GM19025 (cell line): ENCODE measurements at regions not wholly inside any gene's neighbourhood (a gene's known extent, or its start where the extent isn't known, plus 50 kb on each side); places are given as distances from the start of the nearest gene placed in this dataset.

Experiments used
- ATAC-seq: cut with Tn5 transposase; IDR thresholded peaks from one replicate; pipeline ENCODE4 v1.9.1; 2021; ENCODE audit warnings: mild to moderate bottlenecking, low read depth, moderate library complexity; ENCODE audit not compliant: unreplicated experiment

DNA sequence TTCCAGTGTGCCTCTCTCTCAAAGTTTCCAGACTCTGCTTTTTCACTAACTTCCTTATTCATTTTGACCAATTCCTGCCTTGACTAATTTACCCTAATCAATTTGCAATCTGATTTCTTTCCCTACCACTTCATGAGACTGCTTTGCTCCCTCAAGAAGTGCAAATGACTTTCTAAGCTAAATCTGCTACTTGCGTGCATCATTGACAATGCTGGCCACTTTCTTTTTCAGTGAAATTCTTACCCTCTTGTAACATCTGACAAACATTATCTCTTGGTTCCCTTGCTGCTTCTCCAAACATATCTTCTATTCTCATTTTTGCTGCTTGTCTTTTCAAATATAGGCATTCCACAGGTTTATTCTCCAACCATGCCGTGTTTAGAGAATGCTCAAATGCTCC is 659.9 kb downstream of the USP25 start:
- ATAC-seq: no peak

DNA sequence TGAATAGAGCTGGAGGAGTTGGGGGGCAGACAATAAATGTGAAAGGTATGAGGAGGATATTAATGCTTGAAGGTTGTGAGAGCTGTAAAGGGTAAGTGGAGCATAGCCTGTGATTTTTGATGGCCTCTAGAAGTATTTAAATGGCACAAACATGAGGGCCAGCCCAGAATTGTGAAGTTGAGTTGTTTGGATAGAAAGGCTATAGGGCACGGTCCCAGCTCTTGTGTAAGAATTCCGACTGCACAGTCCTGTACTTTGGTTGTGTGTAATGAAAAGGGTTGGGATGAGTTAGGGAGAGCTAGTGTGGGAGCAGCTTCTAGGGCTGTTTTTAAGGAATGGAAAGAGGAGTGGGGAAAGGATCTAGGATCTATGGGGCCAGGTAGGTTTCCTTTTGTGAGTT is 665.5 kb downstream of the USP25 start:
- no peak for ATAC-seq

DNA sequence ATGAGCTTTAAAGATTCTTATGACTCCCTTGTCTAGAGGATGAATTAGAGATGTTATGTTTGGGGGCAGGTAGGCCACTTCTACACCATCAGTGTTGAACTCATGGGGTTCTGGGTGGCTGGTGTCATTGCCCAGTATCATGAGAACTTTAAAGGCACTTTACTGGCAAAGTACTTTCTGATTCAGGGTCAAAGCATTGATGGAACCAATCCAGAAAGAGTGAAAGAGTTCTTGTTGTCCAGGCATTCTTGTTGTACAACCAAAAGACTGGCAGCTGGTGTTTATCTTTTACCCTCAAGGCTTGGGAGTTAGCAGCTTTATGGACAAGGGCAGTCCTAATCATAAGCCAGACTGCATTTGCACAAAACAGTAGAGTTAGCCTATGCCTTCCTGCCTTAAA is 673.0 kb downstream of the USP25 start:
- no peak for ATAC-seq

DNA sequence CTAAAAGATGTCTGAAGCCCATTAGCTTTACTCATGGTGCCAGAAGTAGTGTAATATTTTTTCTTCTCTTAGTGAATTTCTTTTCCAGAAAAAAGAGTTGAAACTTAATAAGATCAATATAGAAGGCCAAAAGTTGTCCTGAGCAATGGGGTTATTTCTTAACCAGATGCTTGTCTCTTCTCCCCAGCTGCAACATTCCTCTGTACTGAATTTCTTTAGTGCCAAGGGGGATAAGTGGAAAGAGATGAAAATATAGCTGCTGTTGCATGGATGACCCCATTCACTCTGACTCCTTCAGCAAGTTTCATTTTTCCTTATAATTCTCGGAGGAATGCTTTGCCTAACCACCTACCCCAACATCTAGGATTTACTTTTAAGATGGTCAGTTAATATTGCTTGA is 675.0 kb downstream of the USP25 start:
- no peak for ATAC-seq

DNA sequence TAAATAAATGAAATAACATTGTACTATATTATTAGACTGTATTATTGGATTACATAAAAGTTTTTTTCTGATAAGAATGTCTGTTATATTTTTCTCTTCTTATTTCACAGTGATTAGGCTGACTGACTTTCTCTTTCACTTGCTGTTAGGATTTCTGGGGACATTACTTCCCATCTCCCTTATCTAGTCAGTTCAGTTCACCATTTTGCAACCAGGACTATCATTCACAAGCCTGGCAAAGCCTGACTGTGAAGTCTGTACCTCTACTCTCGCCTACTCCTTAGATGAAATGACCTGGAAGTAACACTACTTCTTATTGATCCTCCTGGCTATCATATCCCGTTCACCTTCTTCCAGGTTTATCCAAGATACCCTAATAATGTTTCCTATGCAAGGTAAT is 676.6 kb downstream of the USP25 start:
- no peak for ATAC-seq

DNA sequence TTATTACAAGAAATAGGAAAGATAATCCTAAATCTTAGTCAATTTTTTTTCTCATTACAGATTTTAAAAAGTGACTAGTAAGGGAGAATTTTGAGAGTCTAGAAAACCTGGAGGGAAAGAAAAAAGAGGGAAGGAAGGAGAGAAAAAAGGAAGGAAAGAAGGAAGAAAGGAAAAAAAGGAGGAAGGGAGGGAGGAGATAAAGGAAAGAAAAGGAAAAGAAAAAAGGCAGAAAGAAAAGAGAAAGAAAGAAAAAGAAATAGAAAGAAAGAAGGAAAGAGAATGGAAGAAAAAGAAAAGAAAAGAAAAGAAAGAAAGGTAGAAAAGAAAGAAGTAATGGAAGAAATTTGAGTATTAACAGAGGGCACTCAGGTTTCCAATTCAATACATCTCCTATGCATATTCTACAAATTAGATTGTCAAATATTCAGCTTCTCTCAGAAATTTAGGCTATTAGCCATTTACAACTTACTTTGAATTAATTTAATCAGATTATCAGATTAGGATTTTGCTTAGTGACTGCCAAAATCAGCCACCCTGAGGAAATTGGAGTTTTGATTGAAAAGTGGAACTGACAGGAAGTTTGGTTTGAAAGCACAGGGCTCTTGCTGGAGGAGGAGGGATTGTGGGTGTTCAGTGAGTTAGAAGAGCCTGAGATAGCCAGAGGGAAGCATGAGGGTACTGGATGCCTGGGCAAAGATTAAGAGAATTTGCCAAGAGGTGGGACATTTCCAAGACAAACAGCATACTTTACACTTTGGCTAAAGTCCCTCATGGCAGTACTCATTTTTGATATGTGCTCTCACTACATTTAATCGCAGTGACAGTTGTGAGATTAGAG is 677.8 kb downstream of the USP25 start:
- ATAC-seq: no peak

DNA sequence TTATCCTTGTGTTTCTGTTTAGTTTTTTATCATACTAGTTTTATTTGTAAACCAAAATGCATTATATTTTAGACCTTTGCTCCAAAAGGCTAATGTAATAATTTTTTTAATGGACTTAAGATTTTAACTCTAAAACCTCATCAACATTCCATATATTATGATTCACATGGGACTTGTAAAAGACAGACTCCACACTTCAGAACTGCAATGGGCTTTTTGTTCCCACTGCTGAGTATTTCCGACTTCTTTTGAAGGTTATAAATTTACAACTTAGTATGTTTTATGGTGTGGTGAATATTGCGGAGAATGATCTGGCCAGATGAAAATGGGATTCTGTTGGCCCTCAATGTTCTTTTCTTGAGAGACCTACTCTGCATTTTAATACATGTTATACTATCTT is 678.5 kb downstream of the USP25 start:
- no peak for ATAC-seq

DNA sequence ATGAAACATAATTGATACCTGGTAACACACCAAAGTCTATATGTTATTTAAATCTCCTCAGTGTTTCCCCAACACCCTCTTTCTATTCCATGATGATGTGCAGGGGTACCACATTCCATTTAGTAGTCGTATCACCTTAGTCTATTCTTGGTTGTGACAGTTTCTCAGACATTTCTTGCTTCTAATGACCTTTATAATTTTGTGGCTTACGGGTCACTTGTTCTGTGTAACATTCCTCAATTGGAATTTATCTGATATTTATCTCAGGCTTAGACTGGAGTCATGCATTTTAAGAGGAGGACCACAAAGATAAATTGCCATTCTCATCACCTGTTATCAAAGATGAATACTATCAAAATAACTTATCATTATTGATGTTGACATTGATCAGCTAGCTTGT is 679.6 kb downstream of the USP25 start:
- ATAC-seq: no peak

DNA sequence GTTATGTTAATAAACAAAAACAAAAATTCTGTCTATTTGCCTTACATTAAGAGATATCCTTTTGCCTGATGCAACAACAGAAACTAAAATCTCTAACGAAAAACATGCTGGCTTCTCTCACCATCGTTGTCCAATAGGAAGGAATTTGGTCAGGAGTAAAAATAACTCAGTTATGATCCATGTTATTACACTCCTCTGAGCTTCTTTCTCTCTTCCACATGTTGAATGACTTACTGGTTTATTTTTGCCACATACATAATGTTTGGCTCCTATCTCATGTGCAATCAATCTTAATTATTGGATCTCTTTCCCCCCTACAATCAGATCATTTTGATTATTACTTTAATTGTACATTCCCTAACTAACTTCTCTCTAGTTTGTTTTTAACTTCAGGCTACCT is 688.4 kb downstream of the USP25 start:
- no peak for ATAC-seq

DNA sequence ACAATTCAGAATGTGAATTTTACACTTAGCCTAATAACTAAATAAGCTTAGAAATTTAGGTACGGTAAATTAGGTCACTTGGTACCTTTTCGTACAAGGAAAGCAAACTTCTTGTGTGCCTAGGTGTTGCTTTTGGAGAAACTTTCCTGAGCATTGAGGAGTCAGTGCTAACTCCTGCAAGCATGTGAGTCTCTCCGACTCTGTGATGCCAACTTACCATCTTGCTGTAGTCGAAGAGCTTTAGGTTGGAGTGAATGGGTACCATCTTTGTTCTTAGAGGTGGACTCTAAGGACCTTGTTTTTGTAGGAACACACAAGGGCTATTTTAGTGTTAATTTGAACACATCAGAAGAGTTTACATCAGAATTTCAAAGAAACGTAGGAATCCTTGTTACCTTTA is 688.9 kb downstream of the USP25 start:
- no peak for ATAC-seq

DNA sequence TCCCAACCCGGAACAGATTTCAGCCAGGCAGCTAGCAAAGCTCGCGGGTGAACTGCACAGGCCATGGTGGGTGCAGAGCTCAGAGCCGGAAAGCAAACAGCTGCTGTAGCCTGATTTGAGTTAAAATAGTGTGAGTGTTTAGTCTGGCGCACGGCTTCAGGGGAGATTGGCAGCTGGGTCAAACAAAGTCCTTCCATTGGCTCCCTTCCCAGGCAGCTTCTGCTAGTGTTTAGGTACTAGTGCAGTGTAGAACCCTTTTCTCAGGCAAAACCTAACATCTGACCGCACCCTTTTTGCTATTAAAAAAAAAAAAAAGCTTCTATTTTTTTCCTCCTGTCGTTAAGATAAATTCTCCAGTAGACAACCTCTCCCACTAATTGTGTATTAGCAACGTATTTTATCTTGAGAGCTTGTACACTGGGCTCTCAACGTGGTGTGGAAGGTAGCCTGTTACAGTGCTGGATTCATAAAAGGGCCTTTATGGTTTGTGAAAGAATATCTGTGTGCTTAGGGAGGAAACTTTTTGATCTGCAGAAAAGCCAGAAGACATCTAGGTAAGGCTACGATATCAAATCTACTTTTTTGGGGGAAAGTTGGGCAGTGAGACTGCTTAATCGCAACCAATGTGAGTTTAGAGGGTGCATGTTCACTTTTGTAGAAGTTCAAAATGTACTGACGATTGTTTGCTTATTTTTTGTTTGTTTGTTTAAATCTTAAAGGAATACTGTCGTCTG is 689.6 kb downstream of the USP25 start:
- ATAC-seq: no peak

DNA sequence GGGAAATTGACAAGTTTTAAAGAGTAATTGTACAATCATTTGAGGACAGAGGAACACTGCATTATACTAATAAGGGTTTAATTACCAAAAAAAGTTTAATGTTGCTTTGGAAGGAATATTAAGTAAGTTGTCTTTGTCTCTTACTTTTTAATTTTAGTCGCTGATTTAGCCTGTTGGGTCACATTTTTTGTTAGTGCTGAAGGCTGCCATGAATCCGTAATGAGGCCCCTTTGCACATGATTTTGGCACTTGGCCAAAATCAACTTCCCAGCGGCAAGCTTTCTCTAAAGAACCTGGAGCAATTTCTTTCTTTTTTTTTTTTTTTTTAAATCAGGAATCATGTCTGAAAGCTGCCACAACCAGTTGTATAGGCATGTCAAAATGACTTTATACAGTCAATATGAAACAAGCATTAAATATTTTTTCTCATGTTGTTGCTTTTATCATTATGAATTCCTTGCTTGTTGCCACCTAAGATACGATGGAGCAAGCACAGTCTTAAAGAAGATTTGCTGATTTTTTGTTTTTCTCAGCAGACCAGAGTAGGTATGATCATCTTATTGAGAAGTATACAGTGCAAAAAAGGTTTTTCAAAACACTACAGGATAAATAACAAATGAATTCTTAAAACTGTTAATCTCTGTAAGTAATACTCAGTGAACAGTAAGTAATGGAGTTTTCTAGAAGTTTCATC is 690.4 kb downstream of the USP25 start:
- no peak for ATAC-seq

DNA sequence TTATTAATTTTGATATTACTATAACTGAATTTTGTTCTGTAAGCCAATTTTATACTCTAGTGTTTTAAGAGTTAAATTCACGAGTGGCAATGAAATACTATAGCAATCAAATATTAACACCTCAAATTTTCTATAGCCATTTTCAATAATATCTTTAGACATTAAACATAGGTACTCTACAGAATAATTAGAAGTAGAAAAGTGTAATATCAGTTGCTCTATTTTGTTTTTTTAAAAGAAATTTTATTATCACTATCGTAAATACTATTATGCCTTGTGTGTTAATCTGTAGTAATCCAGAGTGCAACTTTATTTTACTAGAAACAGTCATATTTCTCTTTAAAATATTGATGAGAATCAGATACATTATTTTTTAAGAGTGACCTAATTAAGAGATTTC is 691.2 kb downstream of the USP25 start:
- ATAC-seq: no peak

DNA sequence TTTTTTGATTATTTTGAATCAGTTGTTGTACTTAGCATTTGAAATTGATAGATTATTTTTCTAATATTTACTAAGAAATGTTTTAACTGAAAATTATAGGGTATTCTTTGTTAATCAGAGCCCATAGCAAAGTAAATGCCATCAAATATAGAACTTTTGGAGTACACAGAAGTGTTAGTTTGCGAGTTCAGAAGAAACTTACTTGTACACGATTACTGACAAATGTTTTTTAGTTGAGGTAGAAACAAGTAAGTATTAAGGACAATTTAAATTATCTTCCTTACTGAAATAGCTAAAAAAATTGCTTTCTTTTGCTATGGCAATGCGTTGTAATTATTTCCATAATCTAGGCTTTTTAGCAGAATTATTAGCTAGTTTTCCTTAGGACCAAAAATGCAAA is 692.2 kb downstream of the USP25 start:
- no peak for ATAC-seq

DNA sequence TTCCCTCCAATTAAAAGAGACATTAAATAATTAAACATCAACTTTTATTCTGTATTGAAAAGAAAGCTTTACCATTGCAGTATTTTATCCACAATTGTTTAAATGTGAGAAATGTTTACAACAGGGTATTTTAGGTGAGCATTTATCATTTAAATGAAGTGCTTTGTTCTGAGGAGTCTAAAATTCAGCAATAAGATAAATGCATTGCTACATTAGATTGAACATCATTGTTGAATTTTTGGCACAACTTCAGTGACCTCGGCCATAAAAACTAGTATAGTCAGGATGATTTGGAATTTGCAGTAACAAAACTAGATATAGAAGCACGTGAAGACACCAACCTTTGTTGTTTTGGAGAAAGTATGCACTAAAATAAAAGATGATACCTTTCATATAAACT is 692.9 kb downstream of the USP25 start:
- no peak for ATAC-seq

DNA sequence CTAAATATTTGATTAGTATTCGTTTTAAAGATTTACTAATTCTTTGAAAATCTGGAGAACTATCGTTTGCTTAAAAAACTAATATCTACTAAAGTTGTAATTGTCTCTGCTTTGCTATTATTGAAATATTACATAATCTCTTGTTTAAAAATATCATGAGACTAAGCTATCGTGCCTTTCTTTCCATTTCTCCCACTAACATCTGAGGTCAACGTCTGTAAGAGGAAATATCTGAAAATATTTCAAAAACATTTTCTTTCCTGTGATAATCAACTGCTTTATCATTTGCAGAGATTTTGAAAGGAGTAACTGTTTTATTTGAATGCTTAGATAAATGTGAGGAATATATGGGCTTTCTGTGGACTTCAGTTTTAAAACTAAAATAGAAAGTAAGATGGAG is 694.1 kb downstream of the USP25 start:
- ATAC-seq: no peak

DNA sequence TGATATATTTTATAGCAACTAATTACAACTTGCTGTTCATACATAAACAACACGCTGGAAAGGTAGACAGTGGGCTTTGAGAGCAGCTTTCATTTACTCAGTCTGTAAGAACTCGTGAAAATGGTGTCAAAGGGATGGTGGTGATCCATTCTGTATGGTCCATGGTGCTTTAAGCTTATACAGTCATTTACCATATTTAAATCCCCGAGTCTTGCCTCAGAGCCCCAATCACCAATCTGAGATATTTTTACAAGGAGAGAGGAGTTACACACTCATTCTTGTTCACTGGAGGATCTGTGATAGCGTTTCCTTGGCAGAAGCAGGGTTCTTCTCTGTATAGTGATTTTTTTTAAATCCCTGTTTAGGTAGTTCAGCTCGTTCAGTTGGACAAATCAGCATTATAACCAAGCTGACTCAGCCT is 694.6 kb downstream of the USP25 start:
- no peak for ATAC-seq

DNA sequence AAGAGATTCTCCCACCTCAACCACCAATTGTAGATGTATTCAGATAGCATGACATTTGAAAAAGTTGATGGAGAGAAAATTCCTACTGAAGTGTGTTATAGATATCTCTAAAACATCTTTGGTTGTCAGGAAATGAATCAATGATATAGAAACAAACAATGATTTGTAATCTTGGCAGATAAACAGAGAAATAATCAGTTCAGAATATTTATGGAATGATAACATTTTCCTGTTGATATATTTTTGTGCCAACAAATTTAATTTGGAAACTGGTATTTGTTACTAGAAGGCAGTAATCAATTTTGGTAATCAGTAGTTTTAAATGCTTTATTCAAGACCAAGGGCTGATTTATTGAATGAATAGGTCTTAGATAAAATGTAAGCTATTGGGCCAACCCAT is 695.6 kb downstream of the USP25 start:
- no peak for ATAC-seq

DNA sequence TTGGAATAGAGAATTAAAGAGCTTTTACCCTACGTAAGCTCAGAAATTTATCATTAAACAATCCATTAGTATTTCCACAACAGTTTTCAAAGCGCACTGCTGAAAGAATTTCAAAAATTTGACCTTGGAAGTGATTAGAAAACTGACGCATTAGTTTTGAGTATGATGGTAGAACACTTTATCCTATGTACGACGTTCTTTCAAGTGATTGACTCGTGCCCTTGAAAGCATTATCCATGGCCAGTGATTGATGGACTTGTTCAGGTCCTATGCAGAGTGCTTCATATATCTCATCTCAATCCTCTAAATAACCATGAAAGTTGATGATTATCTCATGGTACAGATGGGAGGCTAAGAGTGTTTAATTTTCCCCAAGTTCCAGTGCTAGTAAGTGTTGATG is 697.2 kb downstream of the USP25 start:
- ATAC-seq: no peak

DNA sequence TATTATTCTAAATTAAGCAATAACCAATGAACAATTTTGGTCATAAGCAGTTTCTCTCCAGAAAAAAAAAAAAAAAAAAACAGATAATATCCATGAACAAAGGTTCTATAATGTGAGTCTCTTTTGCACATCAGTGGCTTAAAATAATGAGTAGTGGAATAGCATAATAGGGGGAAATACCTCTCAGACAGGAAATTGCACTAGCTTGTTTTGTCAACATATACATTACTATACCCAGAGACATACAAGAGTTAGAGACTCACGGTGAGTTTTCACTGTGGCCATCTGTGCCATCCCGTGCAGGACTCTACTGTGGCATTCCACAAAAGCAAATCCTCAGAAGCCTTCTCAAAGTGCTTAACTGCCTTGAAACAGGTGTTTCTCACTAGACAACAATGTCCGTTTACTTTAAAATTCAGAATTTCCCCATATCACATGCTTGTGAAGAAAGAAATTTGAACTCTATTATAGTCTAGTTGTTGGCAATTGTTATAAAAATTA is 697.9 kb downstream of the USP25 start:
- ATAC-seq: no peak

DNA sequence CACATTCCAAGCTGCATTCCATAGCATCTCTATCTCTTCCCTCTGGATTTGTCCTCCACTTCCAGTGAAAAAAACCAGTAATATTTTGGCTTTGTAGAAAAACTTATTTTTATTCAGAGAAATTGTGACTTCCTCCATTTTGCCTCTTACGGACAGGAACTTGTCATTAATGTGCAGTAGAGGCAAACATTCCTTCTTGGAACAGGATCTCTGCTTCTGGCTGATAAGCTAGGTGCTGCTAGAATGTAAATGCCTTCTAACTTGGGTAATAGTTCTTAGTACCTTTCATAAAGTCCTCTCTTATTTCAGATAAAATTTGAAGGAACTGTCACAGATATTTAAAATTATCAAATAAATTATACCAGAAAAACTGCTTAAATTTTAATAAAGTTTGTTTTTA is 707.8 kb downstream of the USP25 start:
- ATAC-seq: no peak
